Adrenal gland (tissue), 5 donors: ENCODE measurements at regions not wholly inside any gene's neighbourhood (a gene's known extent, or its start where the extent isn't known, plus 50 kb on each side); places are given as distances from the start of the nearest gene placed in this dataset.

Source experiments
- POLR2A ChIP-seq, 2 donors: fragments of 450-650 bp; IDR thresholded peaks; one replicate each; pipeline ENCODE4 v1.6.1; 2017; ENCODE audit warnings: antibody characterized with exemption in 2 of 2, mild to moderate bottlenecking in 2 of 2, moderate library complexity in 1 of 2
- TF ChIP-seq, protein P1 (sequence below), 6 experiments: fragments of 450-650 bp in 4 of 6; fragments of 200-600 bp in 2 of 6; sonication (generic) in 1 of 6; IDR thresholded peaks; 1 replicate in 5 of 6; 2 replicates in 1 of 6; pipeline versions ENCODE4 v1.5.1 to v1.8.0; 2016 to 2021; ENCODE audit warnings: antibody characterized with exemption in 6 of 6, mild to moderate bottlenecking in 2 of 6, moderate library complexity in 1 of 6
- donor health status: DM: no; HTN: no; CAD: no.

DNA sequence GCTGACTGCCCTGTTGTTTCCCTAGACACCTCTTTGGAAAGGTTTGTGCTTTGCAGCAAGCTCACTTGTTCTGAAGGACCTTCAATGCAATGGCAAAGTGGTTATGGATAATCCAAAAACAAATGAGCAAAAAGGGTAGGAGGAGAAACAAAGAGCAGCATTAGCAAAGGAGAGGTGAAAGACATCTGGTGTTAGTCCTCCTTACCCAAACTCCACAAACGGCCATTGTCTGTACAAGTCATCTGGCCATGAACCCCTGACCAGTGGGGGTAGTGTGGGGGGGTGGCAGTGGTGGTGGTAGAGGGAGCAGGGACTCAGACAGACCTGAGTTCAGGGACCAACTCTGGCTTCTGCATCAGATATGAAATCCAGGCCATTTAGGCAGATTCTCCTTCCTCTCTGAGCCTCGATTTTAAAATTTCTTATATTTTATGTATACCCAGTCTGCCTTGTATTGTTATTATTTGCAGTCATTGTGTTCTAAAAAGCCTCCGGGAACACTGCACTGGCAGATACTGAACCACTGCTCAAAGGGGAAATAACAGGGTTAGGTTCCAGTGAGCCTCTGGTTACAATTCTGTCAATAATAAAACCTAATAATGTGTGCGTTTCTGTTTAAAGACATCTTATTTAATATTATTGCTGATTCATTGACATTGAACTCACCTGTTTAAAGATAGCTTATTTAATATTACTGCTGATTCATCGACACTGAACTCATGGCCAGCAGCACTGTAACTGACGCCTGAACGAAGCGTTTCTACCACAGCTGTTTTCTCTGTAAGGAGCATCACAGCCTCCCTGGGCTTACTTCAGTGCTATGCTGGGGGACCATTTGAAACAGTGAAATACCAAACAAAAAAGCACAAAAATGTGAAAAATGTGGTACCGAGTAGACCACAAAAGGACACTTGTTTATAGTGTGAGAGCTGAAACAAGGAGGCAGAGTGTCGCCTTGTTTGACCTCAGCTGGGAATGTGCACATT lies 156.0 kb downstream of the SEC61B start:
- TF ChIP-seq, protein P1, sequence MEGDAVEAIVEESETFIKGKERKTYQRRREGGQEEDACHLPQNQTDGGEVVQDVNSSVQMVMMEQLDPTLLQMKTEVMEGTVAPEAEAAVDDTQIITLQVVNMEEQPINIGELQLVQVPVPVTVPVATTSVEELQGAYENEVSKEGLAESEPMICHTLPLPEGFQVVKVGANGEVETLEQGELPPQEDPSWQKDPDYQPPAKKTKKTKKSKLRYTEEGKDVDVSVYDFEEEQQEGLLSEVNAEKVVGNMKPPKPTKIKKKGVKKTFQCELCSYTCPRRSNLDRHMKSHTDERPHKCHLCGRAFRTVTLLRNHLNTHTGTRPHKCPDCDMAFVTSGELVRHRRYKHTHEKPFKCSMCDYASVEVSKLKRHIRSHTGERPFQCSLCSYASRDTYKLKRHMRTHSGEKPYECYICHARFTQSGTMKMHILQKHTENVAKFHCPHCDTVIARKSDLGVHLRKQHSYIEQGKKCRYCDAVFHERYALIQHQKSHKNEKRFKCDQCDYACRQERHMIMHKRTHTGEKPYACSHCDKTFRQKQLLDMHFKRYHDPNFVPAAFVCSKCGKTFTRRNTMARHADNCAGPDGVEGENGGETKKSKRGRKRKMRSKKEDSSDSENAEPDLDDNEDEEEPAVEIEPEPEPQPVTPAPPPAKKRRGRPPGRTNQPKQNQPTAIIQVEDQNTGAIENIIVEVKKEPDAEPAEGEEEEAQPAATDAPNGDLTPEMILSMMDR (IDR thresholded peaks at IDR 0.05), result no peak
- TF ChIP-seq POLR2A (IDR thresholded peaks at IDR 0.05), result no peak
